Activated CD8-positive, alpha-beta memory T cell treated with anti-CD3 and anti-CD28 coated beads, Interleukin-2, amount 50 U/mL, for 24 hours (primary cell): ENCODE measurements at regions not wholly inside any gene's neighbourhood (a gene's known extent, or its start where the extent isn't known, plus 50 kb on each side); places are given as distances from the start of the nearest gene placed in this dataset.

ENCODE experiments used
- DNase-seq: peaks from one replicate; pipeline ENCODE4 v3.0.0-alpha.2; 2020; ENCODE audit errors: extremely low read depth

DNA sequence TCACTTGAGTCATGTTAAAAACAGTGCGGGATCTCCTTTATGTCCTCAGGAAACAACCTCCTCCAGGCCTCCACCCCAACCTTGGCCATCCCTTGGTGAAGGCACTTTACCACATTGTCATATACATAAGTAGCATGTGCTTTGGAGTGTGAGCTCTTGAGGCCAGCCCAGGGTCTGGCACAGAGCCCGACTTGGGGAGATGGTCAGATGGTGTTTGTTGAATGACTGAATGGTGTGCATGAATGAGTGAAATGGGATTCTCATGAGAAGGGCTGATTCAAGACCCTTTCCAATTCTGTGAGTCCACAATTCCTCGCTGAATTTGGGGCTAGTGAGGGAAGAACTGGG is 52.9 kb upstream of the DLK1 start:
- no peak for DNase-seq

DNA sequence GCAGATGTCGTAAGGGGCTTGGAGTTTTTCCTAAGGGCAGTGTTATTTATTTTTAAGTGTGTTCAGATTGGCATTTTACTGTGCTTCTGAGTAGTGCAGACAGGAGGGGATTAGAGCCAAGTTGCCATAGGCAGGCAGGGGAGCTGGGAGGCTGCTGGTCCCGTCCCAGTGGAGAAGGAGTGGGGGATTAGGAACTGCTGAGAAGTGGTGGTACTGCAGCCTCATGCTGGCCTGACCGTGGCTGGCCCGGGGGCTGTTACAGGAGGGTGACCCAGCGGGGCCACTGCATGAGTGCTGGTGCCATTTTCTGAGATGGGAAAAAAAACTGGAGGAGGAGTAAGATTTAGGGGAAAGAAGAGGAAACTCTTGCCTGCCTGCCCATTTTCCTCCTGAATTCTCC is 52.3 kb upstream of the DLK1 start:
- DNase-seq: no peak

DNA sequence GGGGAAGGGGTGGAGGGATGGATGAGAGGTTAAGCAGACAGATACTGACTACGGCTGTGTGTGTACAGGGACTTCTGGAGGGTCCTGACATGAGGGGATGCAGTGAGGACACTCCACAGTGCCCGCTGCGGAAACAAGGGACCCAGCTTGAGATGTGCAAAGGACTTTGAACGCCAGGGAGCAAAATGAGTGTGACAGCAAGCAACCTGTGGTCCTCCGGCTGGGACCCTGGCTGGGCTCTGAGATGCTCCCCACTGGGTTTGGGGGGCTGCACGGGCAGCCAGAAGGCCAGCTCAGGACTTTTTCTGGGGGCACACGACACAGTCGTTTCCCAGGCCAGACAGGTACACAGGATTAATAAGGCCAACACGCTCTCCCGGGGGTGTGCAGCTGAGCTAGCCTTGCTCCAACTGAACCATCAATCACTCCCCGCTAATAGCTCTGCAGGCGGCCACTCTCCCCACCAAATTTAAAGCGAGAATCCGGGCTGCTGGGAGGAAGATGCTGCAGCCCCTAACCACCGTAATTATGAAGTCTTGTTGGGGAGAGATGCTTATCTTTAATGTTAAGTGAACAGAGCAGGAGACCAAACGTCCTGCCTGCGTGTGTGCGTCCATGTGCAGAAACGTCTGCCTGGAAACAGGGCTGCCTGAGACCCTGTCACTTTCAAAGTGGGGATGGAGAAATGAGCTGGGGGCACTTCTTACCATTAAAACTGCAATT is 51.6 kb upstream of the DLK1 start:
- no peak for DNase-seq

DNA sequence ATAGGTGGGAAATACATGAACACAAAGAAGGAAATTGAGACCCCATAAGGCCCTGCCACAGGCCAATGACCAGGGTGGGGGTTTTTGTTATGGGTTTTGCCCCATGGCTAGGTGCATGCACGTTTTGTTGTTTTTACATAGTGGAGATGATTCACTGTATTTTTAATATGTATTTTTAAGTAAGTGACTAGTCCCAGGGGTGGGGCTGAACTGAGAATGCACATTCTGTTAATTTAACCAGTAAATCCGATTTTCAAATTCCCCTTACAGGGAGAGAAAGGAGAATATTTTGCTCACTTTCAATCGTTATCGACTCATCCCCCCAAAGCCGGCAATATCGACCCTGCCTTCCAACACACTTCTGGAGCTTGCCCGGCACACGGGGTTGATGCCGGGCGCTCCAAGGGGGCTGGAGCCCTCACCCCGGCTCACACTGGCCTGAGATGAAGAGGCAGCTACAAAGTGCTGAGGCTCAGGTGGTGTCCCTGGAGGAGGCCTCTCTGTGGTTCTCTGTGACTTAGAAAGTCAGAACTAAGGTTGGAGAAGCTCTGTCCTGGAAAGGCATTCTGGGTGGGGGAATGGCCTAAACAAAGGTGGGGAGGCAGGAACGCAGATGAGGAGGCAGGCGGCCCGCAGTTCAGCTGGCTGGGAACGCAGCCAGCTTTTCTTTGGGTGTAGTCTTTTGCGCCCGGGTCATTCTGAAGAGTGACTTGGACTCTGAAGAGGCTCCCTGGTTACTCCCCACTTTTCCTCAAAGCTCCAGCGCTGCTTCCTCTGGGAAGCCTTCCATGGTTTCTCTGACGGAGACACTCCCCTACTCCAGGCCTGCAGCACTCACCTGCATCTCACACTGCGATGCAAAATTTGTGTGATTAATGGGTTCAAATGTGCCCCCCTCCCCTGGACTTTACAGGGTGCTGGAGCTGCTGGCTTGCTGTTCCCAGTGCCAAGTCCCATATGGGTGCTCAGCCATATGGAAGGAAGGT is 50.7 kb upstream of the DLK1 start:
- no peak for DNase-seq
